ENCODE measurements at regions not wholly inside any gene's neighbourhood (a gene's known extent, or its start where the extent isn't known, plus 50 kb on each side); places are given as distances from the start of the nearest gene placed in this dataset.

DNA sequence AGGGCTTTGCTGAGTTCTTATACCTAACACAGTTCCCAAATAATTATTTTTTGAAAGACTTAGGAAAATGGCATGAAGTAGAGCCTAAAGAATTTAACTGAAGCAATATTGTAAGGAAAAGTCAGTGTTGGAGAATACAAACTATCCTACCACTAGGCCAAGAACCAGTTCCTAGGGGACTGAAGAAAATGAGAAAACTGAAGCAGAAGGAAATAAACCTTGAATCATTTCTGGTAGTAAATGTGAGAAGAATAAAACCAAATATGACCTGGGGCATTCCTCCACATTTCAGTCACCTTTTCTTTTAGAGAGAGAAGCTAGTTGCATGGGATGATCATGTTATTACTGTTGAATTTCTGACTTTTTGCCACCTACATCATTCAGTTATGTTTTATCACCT, 1393.9 kb upstream of the C9orf72 start:
- POLR2A ChIA-PET, result no interaction called here
- DNase-seq (ENCODE audit: low read depth, low spot score), result no peak
- Histone ChIP-seq H3K27me3 (ENCODE audit: control insufficient read depth, insufficient read depth, low read length) (no peaks in the 10 kb centered on the region), H3K36me3 (ENCODE audit: control insufficient read depth, insufficient read depth, low read length) (no peaks in the 10 kb centered on the region), H3K4me3 (ENCODE audit: low read depth in 2 of 2, low read length in 2 of 2) (no peak overlapping the region), H3K4me1 (ENCODE audit: control insufficient read depth, insufficient read depth, low read length) (no peaks in the 10 kb centered on the region), H3K27ac (ENCODE audit: low read length) (no peak overlapping the region), H3K9me3 (ENCODE audit: control insufficient read depth, insufficient read depth, low read depth, low read length) (no peaks in the 10 kb centered on the region)
- BruUV-seq (replicated peaks), result no TSS peak
- no peak for ATAC-seq
- in situ Hi-C loops (cut with HindIII; ENCODE audit: low pct_unique_long_range_greater_than_20kb, low sequenced_read_pairs), result no loop called here
- no peak for TF ChIP-seq POLR2AphosphoS5 (IDR thresholded peaks at IDR 0.05; ENCODE audit: low read depth, low read length)
- TF ChIP-seq, protein P1, sequence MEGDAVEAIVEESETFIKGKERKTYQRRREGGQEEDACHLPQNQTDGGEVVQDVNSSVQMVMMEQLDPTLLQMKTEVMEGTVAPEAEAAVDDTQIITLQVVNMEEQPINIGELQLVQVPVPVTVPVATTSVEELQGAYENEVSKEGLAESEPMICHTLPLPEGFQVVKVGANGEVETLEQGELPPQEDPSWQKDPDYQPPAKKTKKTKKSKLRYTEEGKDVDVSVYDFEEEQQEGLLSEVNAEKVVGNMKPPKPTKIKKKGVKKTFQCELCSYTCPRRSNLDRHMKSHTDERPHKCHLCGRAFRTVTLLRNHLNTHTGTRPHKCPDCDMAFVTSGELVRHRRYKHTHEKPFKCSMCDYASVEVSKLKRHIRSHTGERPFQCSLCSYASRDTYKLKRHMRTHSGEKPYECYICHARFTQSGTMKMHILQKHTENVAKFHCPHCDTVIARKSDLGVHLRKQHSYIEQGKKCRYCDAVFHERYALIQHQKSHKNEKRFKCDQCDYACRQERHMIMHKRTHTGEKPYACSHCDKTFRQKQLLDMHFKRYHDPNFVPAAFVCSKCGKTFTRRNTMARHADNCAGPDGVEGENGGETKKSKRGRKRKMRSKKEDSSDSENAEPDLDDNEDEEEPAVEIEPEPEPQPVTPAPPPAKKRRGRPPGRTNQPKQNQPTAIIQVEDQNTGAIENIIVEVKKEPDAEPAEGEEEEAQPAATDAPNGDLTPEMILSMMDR (IDR thresholded peaks at IDR 0.05), result no peak
- TF ChIP-seq, protein P2, sequence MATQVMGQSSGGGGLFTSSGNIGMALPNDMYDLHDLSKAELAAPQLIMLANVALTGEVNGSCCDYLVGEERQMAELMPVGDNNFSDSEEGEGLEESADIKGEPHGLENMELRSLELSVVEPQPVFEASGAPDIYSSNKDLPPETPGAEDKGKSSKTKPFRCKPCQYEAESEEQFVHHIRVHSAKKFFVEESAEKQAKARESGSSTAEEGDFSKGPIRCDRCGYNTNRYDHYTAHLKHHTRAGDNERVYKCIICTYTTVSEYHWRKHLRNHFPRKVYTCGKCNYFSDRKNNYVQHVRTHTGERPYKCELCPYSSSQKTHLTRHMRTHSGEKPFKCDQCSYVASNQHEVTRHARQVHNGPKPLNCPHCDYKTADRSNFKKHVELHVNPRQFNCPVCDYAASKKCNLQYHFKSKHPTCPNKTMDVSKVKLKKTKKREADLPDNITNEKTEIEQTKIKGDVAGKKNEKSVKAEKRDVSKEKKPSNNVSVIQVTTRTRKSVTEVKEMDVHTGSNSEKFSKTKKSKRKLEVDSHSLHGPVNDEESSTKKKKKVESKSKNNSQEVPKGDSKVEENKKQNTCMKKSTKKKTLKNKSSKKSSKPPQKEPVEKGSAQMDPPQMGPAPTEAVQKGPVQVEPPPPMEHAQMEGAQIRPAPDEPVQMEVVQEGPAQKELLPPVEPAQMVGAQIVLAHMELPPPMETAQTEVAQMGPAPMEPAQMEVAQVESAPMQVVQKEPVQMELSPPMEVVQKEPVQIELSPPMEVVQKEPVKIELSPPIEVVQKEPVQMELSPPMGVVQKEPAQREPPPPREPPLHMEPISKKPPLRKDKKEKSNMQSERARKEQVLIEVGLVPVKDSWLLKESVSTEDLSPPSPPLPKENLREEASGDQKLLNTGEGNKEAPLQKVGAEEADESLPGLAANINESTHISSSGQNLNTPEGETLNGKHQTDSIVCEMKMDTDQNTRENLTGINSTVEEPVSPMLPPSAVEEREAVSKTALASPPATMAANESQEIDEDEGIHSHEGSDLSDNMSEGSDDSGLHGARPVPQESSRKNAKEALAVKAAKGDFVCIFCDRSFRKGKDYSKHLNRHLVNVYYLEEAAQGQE (IDR thresholded peaks at IDR 0.05; ENCODE audit: insufficient read depth in 1 of 2, low read depth in 2 of 2, low read length in 1 of 2), result no peak
- no peak for TF ChIP-seq TCF7L2 (IDR thresholded peaks at IDR 0.05; ENCODE audit: low read depth, low read length)
- TF ChIP-seq SIN3A (IDR thresholded peaks at IDR 0.05; ENCODE audit: borderline replicate concordance, insufficient read depth, low read depth, low read length), result no peak
- CTCF ChIA-PET, result no interaction called here
- intact Hi-C loops (cut with micrococcal nuclease; ENCODE audit: unreplicated experiment), result no loop called here

DNA sequence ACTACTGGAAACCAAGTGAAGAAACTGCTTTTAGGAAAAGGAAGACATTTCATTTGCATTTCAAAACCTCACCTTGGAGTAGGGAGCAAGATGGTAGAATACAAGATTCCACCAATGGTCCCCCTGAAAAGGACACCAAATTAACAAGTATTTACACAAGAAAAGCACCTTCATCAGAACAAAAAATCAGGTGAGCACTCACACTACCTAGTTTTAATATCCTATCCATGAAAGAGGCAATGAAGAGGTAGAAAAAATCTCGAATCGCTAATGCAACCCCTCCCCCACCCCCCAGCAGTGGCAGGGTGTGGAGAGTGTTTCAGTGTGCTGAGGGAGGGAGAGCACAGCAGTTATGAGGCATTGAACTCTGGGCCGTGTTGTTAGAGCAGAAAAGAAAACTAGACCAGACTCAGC, 1397.0 kb upstream of the C9orf72 start:
- CTCF ChIA-PET, result no interaction called here
- Histone ChIP-seq H3K4me1 (ENCODE audit: control insufficient read depth, insufficient read depth, low read length) (no peaks in the 10 kb centered on the region), H3K27me3 (ENCODE audit: control insufficient read depth, insufficient read depth, low read length) (no peaks in the 10 kb centered on the region), H3K36me3 (ENCODE audit: control insufficient read depth, insufficient read depth, low read length) (no peaks in the 10 kb centered on the region), H3K4me3 (ENCODE audit: low read depth in 2 of 2, low read length in 2 of 2) (no peak overlapping the region), H3K27ac (ENCODE audit: low read length) (no peak overlapping the region), H3K9me3 (ENCODE audit: control insufficient read depth, insufficient read depth, low read depth, low read length) (no peaks in the 10 kb centered on the region)
- no TSS peak for BruUV-seq (replicated peaks)
- no peak for TF ChIP-seq POLR2AphosphoS5 (IDR thresholded peaks at IDR 0.05; ENCODE audit: low read depth, low read length)
- TF ChIP-seq, protein P1 (IDR thresholded peaks at IDR 0.05), result no peak
- TF ChIP-seq, protein P2 (IDR thresholded peaks at IDR 0.05; ENCODE audit: insufficient read depth in 1 of 2, low read depth in 2 of 2, low read length in 1 of 2), result no peak
- no peak for TF ChIP-seq SIN3A (IDR thresholded peaks at IDR 0.05; ENCODE audit: borderline replicate concordance, insufficient read depth, low read depth, low read length)
- no peak for TF ChIP-seq TCF7L2 (IDR thresholded peaks at IDR 0.05; ENCODE audit: low read depth, low read length)
- no peak for DNase-seq (ENCODE audit: low read depth, low spot score)
- no peak for ATAC-seq
- in situ Hi-C loops (cut with HindIII; ENCODE audit: low pct_unique_long_range_greater_than_20kb, low sequenced_read_pairs), result no loop called here
- POLR2A ChIA-PET, result no interaction called here
- intact Hi-C loops (cut with micrococcal nuclease; ENCODE audit: unreplicated experiment), result no loop called here
